Endothelial cell of umbilical vein (primary cell): ENCODE measurements at regions not wholly inside any gene's neighbourhood (a gene's known extent, or its start where the extent isn't known, plus 50 kb on each side); places are given as distances from the start of the nearest gene placed in this dataset.

Experiments
- EZH2 ChIP-seq: IDR thresholded peaks from 2 replicates; pipeline ENCODE4 v1.6.1; 2012; ENCODE audit warnings: borderline replicate concordance, low read depth, mild to moderate bottlenecking, moderate library complexity, low read length, inconsistent platforms; ENCODE audit not compliant: severe bottlenecking
- GATA2 ChIP-seq: IDR thresholded peaks from 2 replicates; pipeline ENCODE4 v1.7.0; 2011; ENCODE audit warnings: low read depth, mild to moderate bottlenecking, moderate library complexity, mixed read lengths, low read length; ENCODE audit not compliant: insufficient read length, insufficient read depth
- JUN ChIP-seq: IDR thresholded peaks from 2 replicates; pipeline ENCODE4 v1.6.1; 2011; ENCODE audit warnings: borderline replicate concordance, low read depth; ENCODE audit not compliant: insufficient read length, insufficient read depth
- MAX ChIP-seq: IDR thresholded peaks from 2 replicates; pipeline ENCODE4 v1.6.1; 2011; ENCODE audit not compliant: insufficient read depth, insufficient read length
- MYC ChIP-seq: IDR thresholded peaks from one replicate; pipeline ENCODE4 v1.6.1; 2011; ENCODE audit warnings: mild to moderate bottlenecking, low read depth, low read length
- POLR2A ChIP-seq: IDR thresholded peaks from 2 replicates; pipeline ENCODE4 v1.6.1; 2012; ENCODE audit warnings: low read depth, mild to moderate bottlenecking, control low read depth, low read length
- POLR2AphosphoS5 ChIP-seq: IDR thresholded peaks from 2 replicates; pipeline ENCODE4 v1.6.1; 2012; ENCODE audit warnings: low read depth, mild to moderate bottlenecking, control low read depth, low read length, moderate library complexity; ENCODE audit not compliant: insufficient read depth
- TF ChIP-seq, protein P1 (sequence below), 2 donors: IDR thresholded peaks; 1 replicate in 1 of 2; 2 replicates in 1 of 2; pipeline ENCODE4 v1.5.1; 2011; ENCODE audit warnings: low read length in 2 of 2, mild to moderate bottlenecking in 2 of 2, moderate library complexity in 2 of 2, control low read depth in 1 of 2, inconsistent platforms in 1 of 2, low read depth in 1 of 2; ENCODE audit not compliant: insufficient read depth in 1 of 2; ENCODE audit errors: extremely low read depth in 1 of 2

GRCh38 chr3:194022816-194023215 is 113.1 kb upstream of the HES1 start:
- TF ChIP-seq, protein P1, sequence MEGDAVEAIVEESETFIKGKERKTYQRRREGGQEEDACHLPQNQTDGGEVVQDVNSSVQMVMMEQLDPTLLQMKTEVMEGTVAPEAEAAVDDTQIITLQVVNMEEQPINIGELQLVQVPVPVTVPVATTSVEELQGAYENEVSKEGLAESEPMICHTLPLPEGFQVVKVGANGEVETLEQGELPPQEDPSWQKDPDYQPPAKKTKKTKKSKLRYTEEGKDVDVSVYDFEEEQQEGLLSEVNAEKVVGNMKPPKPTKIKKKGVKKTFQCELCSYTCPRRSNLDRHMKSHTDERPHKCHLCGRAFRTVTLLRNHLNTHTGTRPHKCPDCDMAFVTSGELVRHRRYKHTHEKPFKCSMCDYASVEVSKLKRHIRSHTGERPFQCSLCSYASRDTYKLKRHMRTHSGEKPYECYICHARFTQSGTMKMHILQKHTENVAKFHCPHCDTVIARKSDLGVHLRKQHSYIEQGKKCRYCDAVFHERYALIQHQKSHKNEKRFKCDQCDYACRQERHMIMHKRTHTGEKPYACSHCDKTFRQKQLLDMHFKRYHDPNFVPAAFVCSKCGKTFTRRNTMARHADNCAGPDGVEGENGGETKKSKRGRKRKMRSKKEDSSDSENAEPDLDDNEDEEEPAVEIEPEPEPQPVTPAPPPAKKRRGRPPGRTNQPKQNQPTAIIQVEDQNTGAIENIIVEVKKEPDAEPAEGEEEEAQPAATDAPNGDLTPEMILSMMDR (IDR thresholded peaks at IDR 0.05; ENCODE audit: extremely low read depth in 1 of 2, insufficient read depth in 1 of 2, low read depth in 1 of 2, low read length in 2 of 2): no peak
- TF ChIP-seq GATA2: no peak
- no peak for TF ChIP-seq POLR2A
- TF ChIP-seq EZH2: no peak
- no peak for TF ChIP-seq MYC
- no peak for TF ChIP-seq POLR2AphosphoS5
- TF ChIP-seq JUN: no peak
- TF ChIP-seq MAX: no peak
